ENCODE measurements at regions not wholly inside any gene's neighbourhood (a gene's known extent, or its start where the extent isn't known, plus 50 kb on each side); places are given as distances from the start of the nearest gene placed in this dataset.
"Not testable (repeated sequence)": the region's sequence is repeated elsewhere in the genome, so short reads cannot be mapped to it uniquely, and the experiment has no call there.

- not testable (repeated sequence) for TF ChIP-seq HDAC2 (IDR thresholded peaks at IDR 0.05; ENCODE audit: borderline replicate concordance in 1 of 2, low read depth in 2 of 2, low read length in 2 of 2); CTCF (IDR thresholded peaks at IDR 0.05; ENCODE audit: control extremely low read depth in 1 of 3, insufficient read depth in 1 of 3, low read depth in 1 of 3, low read length in 3 of 3); MAFK (IDR thresholded peaks at IDR 0.05; ENCODE audit: low read depth, low read length)
Observed at GRCh38 chr9:113739605-113740507, 136.3 kb upstream of the ZNF618 start.
